IPS-15b (cell line): ENCODE measurements at regions not wholly inside any gene's neighbourhood (a gene's known extent, or its start where the extent isn't known, plus 50 kb on each side); places are given as distances from the start of the nearest gene placed in this dataset.

Experiments
- H3K27me3 ChIP-seq: one replicate; pipeline ENCODE4 v1.6.1; 2013; ENCODE audit warnings: low read length; ENCODE audit not compliant: control insufficient read depth, insufficient read depth
- H3K36me3 ChIP-seq: one replicate; pipeline ENCODE4 v1.6.1; 2013; ENCODE audit warnings: low read length; ENCODE audit not compliant: control insufficient read depth, insufficient read depth
- H3K4me1 ChIP-seq: one replicate; pipeline ENCODE4 v1.6.1; 2013; ENCODE audit warnings: mild to moderate bottlenecking, low read length; ENCODE audit not compliant: control insufficient read depth, insufficient read depth
- H3K4me3 ChIP-seq: one replicate; pipeline ENCODE4 v1.5.1; 2013; ENCODE audit warnings: low read depth, low read length
- H3K9ac ChIP-seq: one replicate; pipeline ENCODE4 v1.6.1; 2013; ENCODE audit warnings: low read depth, mild to moderate bottlenecking, low read length
- H3K9me3 ChIP-seq: one replicate; pipeline ENCODE4 v1.6.1; 2013; ENCODE audit warnings: mild to moderate bottlenecking, low read length; ENCODE audit not compliant: control insufficient read depth, insufficient read depth

DNA sequence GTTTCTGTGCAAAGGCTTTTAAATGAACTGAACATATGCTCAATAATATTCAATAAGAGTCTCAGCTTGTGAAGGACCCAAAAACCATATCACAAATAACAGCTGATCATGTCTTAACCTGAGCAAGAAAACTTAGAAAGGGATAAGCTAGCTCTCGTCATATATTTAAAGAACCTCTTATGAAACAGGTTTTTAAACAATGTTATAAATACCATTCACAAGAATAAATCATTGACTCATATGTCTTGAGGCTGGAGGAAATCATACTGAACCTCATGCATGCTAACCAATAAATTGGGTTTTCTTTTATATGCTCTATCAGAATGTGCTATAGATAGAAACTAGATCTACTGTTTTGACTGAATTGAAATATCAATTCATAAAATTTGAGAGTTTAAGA is 426.9 kb downstream of the NOVA1 start:
- H3K4me1 ChIP-seq: peaks cover 4% of the 10 kb centered on the region
- H3K9me3 ChIP-seq: no peaks in the 10 kb centered on the region
- H3K4me3 ChIP-seq: no peak overlapping the region
- no peaks in the 10 kb centered on the region for H3K36me3 ChIP-seq
- H3K9ac ChIP-seq: no peak overlapping the region
- H3K27me3 ChIP-seq: no peaks in the 10 kb centered on the region

GRCh38 chr14:26163761-26164160 is 434.1 kb downstream of the NOVA1 start:
- no peak overlapping the region for H3K4me3 ChIP-seq
- H3K9me3 ChIP-seq: no peaks in the 10 kb centered on the region
- H3K36me3 ChIP-seq: no peaks in the 10 kb centered on the region
- H3K9ac ChIP-seq: no peak overlapping the region
- H3K27me3 ChIP-seq: no peaks in the 10 kb centered on the region
- no peaks in the 10 kb centered on the region for H3K4me1 ChIP-seq

GRCh38 chr14:26157517-26157916 is 440.3 kb downstream of the NOVA1 start:
- Histone ChIP-seq H3K9me3 (no peaks in the 10 kb centered on the region), H3K9ac (no peak overlapping the region), H3K36me3 (no peaks in the 10 kb centered on the region), H3K4me3 (no peak overlapping the region), H3K4me1 (no peaks in the 10 kb centered on the region), H3K27me3 (no peaks in the 10 kb centered on the region)

- no peak overlapping the region for H3K4me3 ChIP-seq
- H3K27me3 ChIP-seq: no peaks in the 10 kb centered on the region
- H3K9ac ChIP-seq: no peak overlapping the region
- no peaks in the 10 kb centered on the region for H3K36me3 ChIP-seq
- no peaks in the 10 kb centered on the region for H3K9me3 ChIP-seq
- peaks cover 10% of the 10 kb centered on the region for H3K4me1 ChIP-seq
These were observed 454.8 kb downstream of the NOVA1 start for GRCh38 chr14:26143057-26143456.

- Histone ChIP-seq H3K27me3 (no peaks in the 10 kb centered on the region), H3K4me3 (no peak overlapping the region), H3K9me3 (no peaks in the 10 kb centered on the region), H3K4me1 (peaks cover 10% of the 10 kb centered on the region), H3K9ac (no peak overlapping the region), H3K36me3 (no peaks in the 10 kb centered on the region)
These were observed 458.9 kb downstream of the NOVA1 start for GRCh38 chr14:26138764-26139445.

DNA sequence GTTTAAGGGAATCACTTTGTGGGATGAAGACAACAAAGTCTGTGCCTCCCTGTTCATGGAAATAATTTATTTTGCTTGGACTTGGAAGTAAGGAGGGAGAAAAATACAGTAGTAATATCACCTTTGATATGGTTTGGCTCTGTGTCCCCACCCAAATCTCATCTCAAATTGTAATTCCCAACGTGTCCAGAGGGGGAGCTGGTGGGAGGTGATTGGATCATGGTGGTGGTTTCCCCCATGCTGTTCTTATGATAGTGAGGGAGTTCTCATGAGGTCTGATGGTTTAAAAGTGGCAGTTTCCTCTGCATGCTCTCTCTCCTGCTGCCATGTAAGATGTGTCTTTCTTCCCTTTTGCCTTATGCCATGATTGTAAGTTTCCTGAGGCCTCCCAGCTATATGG is 460.7 kb downstream of the NOVA1 start:
- Histone ChIP-seq H3K36me3 (no peaks in the 10 kb centered on the region), H3K9me3 (no peaks in the 10 kb centered on the region), H3K9ac (no peak overlapping the region), H3K4me1 (peaks cover 10% of the 10 kb centered on the region), H3K4me3 (no peak overlapping the region), H3K27me3 (no peaks in the 10 kb centered on the region)

DNA sequence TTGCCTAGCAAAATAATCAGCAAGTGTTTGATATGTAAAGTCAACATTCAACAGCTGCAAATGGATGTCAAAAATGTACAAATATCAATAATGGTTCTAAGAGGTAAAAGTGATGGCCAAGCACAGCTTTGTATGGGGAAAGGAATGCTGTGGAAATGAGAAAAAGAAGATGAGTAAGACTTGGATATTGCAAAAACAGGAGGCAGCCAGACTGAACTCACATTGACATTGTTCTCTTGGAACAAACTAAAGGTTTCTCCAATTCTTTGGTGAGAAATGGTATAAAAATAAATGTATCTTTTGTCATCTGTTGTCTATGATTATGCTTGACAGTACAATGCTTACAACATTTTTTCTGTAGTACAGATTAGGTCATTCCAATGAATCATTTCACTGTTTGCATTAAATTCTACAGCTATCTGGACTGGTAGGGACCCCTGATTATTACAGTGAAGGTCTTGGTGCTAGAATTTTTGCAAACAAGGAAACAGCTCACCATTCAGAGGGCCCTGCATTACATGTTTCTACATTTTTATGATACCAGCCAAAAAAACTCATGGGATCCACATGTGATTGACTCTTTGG is 465.7 kb downstream of the NOVA1 start:
- H3K9ac ChIP-seq: no peak overlapping the region
- H3K4me3 ChIP-seq: no peak overlapping the region
- H3K9me3 ChIP-seq: no peaks in the 10 kb centered on the region
- no peaks in the 10 kb centered on the region for H3K27me3 ChIP-seq
- H3K36me3 ChIP-seq: no peaks in the 10 kb centered on the region
- peaks cover 4% of the 10 kb centered on the region for H3K4me1 ChIP-seq

GRCh38 chr14:26130690-26131089 is 467.1 kb downstream of the NOVA1 start:
- Histone ChIP-seq H3K9ac (no peak overlapping the region), H3K9me3 (no peaks in the 10 kb centered on the region), H3K4me1 (peaks cover 4% of the 10 kb centered on the region), H3K36me3 (no peaks in the 10 kb centered on the region), H3K4me3 (no peak overlapping the region), H3K27me3 (no peaks in the 10 kb centered on the region)

DNA sequence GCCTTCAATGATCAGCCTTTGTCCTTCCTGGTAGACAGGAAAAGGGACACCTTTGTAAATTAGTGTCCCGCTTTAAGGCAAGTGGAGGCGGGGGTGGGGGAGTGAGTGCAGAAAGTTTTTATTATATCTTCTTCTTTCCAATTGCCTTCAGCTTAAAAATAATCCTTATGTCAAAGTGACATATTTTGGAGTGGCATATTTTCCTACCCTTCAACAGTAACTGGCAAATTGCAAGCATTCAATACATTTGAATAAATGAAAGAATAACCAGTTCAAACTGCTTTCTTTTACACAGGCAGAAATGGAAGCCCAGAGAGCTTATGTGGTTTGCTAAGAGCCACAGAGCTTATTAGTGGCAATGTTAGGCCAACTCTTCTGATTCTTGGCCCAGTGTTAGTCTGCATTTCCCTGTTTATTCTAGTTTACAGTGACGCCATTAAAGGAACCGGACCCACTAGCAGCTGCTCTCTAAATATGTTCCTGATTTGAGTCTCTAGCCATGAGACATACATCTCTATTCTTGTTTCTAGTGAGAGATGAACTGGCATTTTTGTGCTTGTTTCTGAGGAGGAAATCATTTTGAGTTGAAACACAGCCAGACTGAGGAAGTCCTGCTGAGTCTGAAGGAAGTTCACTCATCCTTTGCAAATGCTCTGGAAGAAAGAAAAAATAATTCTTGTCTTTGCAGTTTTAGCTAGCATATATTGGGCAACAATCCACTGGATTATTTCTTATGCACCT is 468.7 kb downstream of the NOVA1 start:
- Histone ChIP-seq H3K36me3 (no peaks in the 10 kb centered on the region), H3K9ac (no peak overlapping the region), H3K4me1 (peaks cover 4% of the 10 kb centered on the region)

DNA sequence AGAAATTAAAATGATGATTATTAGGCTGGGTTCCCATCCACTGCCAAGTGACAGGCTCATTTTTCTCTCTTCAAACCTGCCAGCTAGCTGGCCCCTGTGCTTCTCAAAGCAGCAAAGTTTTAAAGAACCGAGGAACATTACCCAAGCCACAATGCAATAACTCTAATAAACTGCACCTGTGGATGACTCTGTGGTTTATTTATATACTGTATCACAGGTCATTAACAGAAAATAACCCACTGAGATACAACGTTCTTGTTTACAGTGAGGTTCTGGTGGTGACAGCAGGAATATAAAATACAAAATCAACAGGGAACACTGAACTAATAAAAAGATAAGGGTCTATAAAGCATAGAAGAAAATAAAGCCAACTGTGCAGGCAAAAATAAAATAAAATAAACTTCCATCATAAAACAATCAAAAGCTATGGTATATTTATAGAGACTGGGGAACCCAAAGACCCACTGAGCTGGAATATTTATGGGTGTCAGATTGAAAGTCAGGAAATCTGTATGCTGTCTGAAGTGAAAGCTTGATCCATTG is 472.9 kb downstream of the NOVA1 start:
- no peaks in the 10 kb centered on the region for H3K9me3 ChIP-seq
- no peaks in the 10 kb centered on the region for H3K27me3 ChIP-seq
- H3K9ac ChIP-seq: no peak overlapping the region
- no peak overlapping the region for H3K4me3 ChIP-seq
- H3K4me1 ChIP-seq: peaks cover 4% of the 10 kb centered on the region
- no peaks in the 10 kb centered on the region for H3K36me3 ChIP-seq

More for the DNA sequence above, 468.7 kb downstream of the NOVA1 start:
- Histone ChIP-seq H3K9me3 (no peaks in the 10 kb centered on the region), H3K4me3 (no peak overlapping the region), H3K27me3 (no peaks in the 10 kb centered on the region)

GRCh38 chr14:26123459-26123858 is 474.4 kb downstream of the NOVA1 start:
- no peaks in the 10 kb centered on the region for H3K4me1 ChIP-seq
- H3K27me3 ChIP-seq: no peaks in the 10 kb centered on the region
- no peaks in the 10 kb centered on the region for H3K9me3 ChIP-seq
- H3K4me3 ChIP-seq: no peak overlapping the region
- H3K36me3 ChIP-seq: no peaks in the 10 kb centered on the region
- H3K9ac ChIP-seq: no peak overlapping the region

DNA sequence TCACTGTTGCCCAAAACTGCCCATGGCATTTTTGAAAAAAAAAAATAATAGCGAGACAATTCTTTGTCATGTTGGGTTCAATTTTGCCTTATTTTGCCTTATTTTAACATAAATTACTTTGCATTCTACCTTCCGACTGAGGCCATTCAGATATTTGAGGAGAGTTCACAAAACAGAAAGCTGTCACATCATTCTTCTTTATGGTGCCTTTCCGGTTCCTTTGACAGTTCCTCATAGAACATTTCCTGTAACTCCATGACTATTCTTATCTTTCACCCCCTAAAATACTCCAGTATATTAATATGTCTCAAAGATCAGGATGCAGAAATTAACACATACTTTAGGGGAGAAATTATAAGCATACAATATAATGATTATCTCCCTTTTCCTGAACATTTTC is 476.7 kb downstream of the NOVA1 start:
- H3K27me3 ChIP-seq: no peaks in the 10 kb centered on the region
- no peaks in the 10 kb centered on the region for H3K36me3 ChIP-seq
- H3K4me3 ChIP-seq: no peak overlapping the region
- H3K9me3 ChIP-seq: no peaks in the 10 kb centered on the region
- H3K4me1 ChIP-seq: no peaks in the 10 kb centered on the region
- H3K9ac ChIP-seq: no peak overlapping the region
